ENCODE measurements at regions not wholly inside any gene's neighbourhood (a gene's known extent, or its start where the extent isn't known, plus 50 kb on each side); places are given as distances from the start of the nearest gene placed in this dataset.

GRCh38 chr5:15245913-15246312 lies 254.1 kb upstream of the FBXL7 start:
- H3K27ac ChIP-seq = no peak overlapping the region
- DNase-seq (ENCODE audit: low spot score) = no peak
- no peak overlapping the region for H3K4me3 ChIP-seq
- TF ChIP-seq CTCF (IDR thresholded peaks at IDR 0.05) = no peak

GRCh38 chr5:15243301-15244020 lies 256.5 kb upstream of the FBXL7 start:
- DNase-seq (ENCODE audit: low spot score) = no peak
- TF ChIP-seq CTCF (IDR thresholded peaks at IDR 0.05) = no peak

GRCh38 chr5:15241216-15241821 lies 258.7 kb upstream of the FBXL7 start:
- Histone ChIP-seq H3K4me3 (no peak overlapping the region), H3K27ac (no peak overlapping the region)
- TF ChIP-seq CTCF (IDR thresholded peaks at IDR 0.05) = no peak
- no peak for DNase-seq (ENCODE audit: low spot score)

More at GRCh38 chr5:15243301-15244020, 256.5 kb upstream of the FBXL7 start:
- no peak overlapping the region for H3K27ac ChIP-seq
- no peak overlapping the region for H3K4me3 ChIP-seq

- DNase-seq (ENCODE audit: low spot score) = no peak
- TF ChIP-seq CTCF (IDR thresholded peaks at IDR 0.05) = no peak
- no peak overlapping the region for H3K4me3 ChIP-seq
- H3K27ac ChIP-seq = no peak overlapping the region
Measured at GRCh38 chr5:15238006-15238405, 262.0 kb upstream of the FBXL7 start.

- TF ChIP-seq CTCF (IDR thresholded peaks at IDR 0.05) = no peak
- no peak for DNase-seq (ENCODE audit: low spot score)
- peak overlapping the region; percentile 41 for H3K4me3 ChIP-seq
- no peak overlapping the region for H3K27ac ChIP-seq
Measured at GRCh38 chr5:15236911-15237508, 263.0 kb upstream of the FBXL7 start.

GRCh38 chr5:15234911-15235310 lies 265.1 kb upstream of the FBXL7 start:
- no peak for DNase-seq (ENCODE audit: low spot score)
- no peak for TF ChIP-seq CTCF (IDR thresholded peaks at IDR 0.05)
- H3K4me3 ChIP-seq = no peak overlapping the region
- no peak overlapping the region for H3K27ac ChIP-seq

GRCh38 chr5:15234366-15234765 lies 265.6 kb upstream of the FBXL7 start:
- TF ChIP-seq CTCF (IDR thresholded peaks at IDR 0.05) = no peak
- Histone ChIP-seq H3K27ac (no peak overlapping the region), H3K4me3 (no peak overlapping the region)
- DNase-seq (ENCODE audit: low spot score) = no peak

Measured in coronary artery (tissue), 2 donors.